ENCODE measurements at regions not wholly inside any gene's neighbourhood (a gene's known extent, or its start where the extent isn't known, plus 50 kb on each side); places are given as distances from the start of the nearest gene placed in this dataset.

- no peak for TF ChIP-seq CTCF (conservative IDR thresholded peaks at IDR 0.05)
- H3K27ac ChIP-seq, result no peak overlapping the region
Measured at GRCh38 chr9:12628546-12628945, 64.6 kb upstream of the TYRP1 start.

- TF ChIP-seq CTCF (conservative IDR thresholded peaks at IDR 0.05), result no peak
- H3K27ac ChIP-seq, result no peak overlapping the region
Measured at GRCh38 chr9:12629067-12629466, 64.1 kb upstream of the TYRP1 start.

GRCh38 chr9:12631866-12632265 is 61.3 kb upstream of the TYRP1 start:
- no peak for TF ChIP-seq CTCF (conservative IDR thresholded peaks at IDR 0.05)

GRCh38 chr9:12633016-12633765 is 60.0 kb upstream of the TYRP1 start:
- H3K27ac ChIP-seq, result no peak overlapping the region
- no peak for TF ChIP-seq CTCF (conservative IDR thresholded peaks at IDR 0.05)

More at GRCh38 chr9:12631866-12632265, 61.3 kb upstream of the TYRP1 start:
- H3K27ac ChIP-seq, result no peak overlapping the region

GRCh38 chr9:12640016-12640587 is 53.1 kb upstream of the TYRP1 start:
- peak; percentile 93 for TF ChIP-seq CTCF (conservative IDR thresholded peaks at IDR 0.05)
- H3K27ac ChIP-seq, result no peak overlapping the region

- H3K27ac ChIP-seq, result no peak overlapping the region
- 0 out of 2 replicates have a peak, but pooled peaks have one; percentile 7 for TF ChIP-seq CTCF (conservative IDR thresholded peaks at IDR 0.05)
Measured at GRCh38 chr9:12640866-12641636, 52.1 kb upstream of the TYRP1 start.

Measured in VCaP (cell line).